A549 (cell line): ENCODE measurements at regions not wholly inside any gene's neighbourhood (a gene's known extent, or its start where the extent isn't known, plus 50 kb on each side); places are given as distances from the start of the nearest gene placed in this dataset.

ENCODE experiments used
- ATAC-seq, 2 experiments: fragments of 200-7000 bp in 1 of 2; fragments of >200 bp in 1 of 2; cut with Nextera tagmentation in 1 of 2; cut with Tn5 transposase in 1 of 2; 3 replicates each; pipeline versions ENCODE4 v1.8.0 to v1.9.1; 2018 to 2020; ENCODE audit warnings: mild to moderate bottlenecking in 1 of 2, moderate library complexity in 1 of 2
- CTCF ChIA-PET: fragments of 300-600 bp; sonication (Branson Sonifier 250); formaldehyde crosslinking; extraction: SDS; loops from one replicate; lab custom pipeline; 2021; ENCODE audit warnings: antibody characterized with exemption, inconsistent platforms; lab: Yijun Ruan, JAX
- POLR2A ChIA-PET: fragments of 350-600 bp; formaldehyde crosslinking; extraction: SDS; loops from one replicate; lab custom pipeline; 2021; ENCODE audit warnings: antibody characterized with exemption, inconsistent platforms; lab: Yijun Ruan, JAX
- DNase-seq, 2 experiments: peaks; one replicate each; pipeline versions ENCODE4 v3.0.0 to v3.0.0-alpha.2; 2011 to 2016; ENCODE audit warnings: low read depth in 1 of 2, low spot score in 1 of 2
- FAIRE-seq: peaks from 2 replicates; lab custom pipeline; 2011; peaks lifted over from hg19 to GRCh38; lab: Jason Lieb, UNC
- H3K27ac ChIP-seq, 2 experiments: fragments of >200 bp; sonication (Bioruptor Twin); formaldehyde crosslinking; 3 replicates each; pipeline ENCODE4 v1.5.1; 2016 to 2017
- H3K4me1 ChIP-seq: fragments of >200 bp; sonication (Bioruptor Twin); formaldehyde crosslinking; 3 replicates; pipeline ENCODE4 v1.6.1; 2016
- H3K4me2 ChIP-seq: fragments of >200 bp; sonication (Bioruptor Twin); formaldehyde crosslinking; 3 replicates; pipeline ENCODE4 v1.6.1; 2016
- H3K4me3 ChIP-seq: fragments of >200 bp; sonication (Bioruptor Twin); formaldehyde crosslinking; 3 replicates; pipeline ENCODE4 v1.5.1; 2016
- H3K9me3 ChIP-seq: fragments of >200 bp; sonication (Bioruptor Twin); formaldehyde crosslinking; 3 replicates; pipeline ENCODE4 v1.6.1; 2016
- BHLHE40 ChIP-seq: IDR thresholded peaks from 2 replicates; pipeline ENCODE4 v1.6.1; 2012; ENCODE audit warnings: low read depth, low read length, inconsistent platforms
- CBX2 ChIP-seq: fragments of 200-600 bp; sonication (generic); IDR thresholded peaks from 2 replicates; pipeline ENCODE4 v1.6.1; 2016; ENCODE audit warnings: low read depth, mild to moderate bottlenecking, borderline replicate concordance
- CBX8 ChIP-seq: fragments of 200-600 bp; sonication (generic); IDR thresholded peaks from 2 replicates; pipeline ENCODE4 v1.6.1; 2016
- CEBPB ChIP-seq, 2 experiments: fragments of >200 bp in 1 of 2; sonication (Bioruptor Twin) in 1 of 2; formaldehyde crosslinking in 1 of 2; IDR thresholded peaks; 2 replicates each; pipeline ENCODE4 v1.6.1; 2012 to 2016
- CHD4 ChIP-seq: fragments of 200-600 bp; sonication (generic); IDR thresholded peaks from 2 replicates; pipeline ENCODE4 v1.6.1; 2016; ENCODE audit warnings: antibody characterized with exemption, mild to moderate bottlenecking, borderline replicate concordance
- EP300 ChIP-seq, 2 experiments: fragments of >200 bp; sonication (Bioruptor Twin); formaldehyde crosslinking; IDR thresholded peaks; 2 replicates in 1 of 2; 3 replicates in 1 of 2; pipeline ENCODE4 v1.6.1; 2016 to 2017
- FOSL2 ChIP-seq, 2 experiments: fragments of 450-650 bp in 1 of 2; fragments of >200 bp in 1 of 2; sonication (Bioruptor Twin) in 1 of 2; formaldehyde crosslinking; IDR thresholded peaks; 2 replicates each; pipeline versions ENCODE4 v1.5.0 to v1.6.1; 2016 to 2020; ENCODE audit warnings: mild to moderate bottlenecking in 1 of 2, moderate library complexity in 1 of 2
- GATA3 ChIP-seq: IDR thresholded peaks from 2 replicates; pipeline ENCODE4 v1.6.1; 2012; ENCODE audit warnings: borderline replicate concordance
- HES2 ChIP-seq: fragments of >200 bp; sonication (Bioruptor Twin); formaldehyde crosslinking; IDR thresholded peaks from 2 replicates; pipeline ENCODE4 v1.6.1; 2016
- HMGXB4 ChIP-seq: fragments of 250-450 bp; sonication (Bioruptor Pico); IDR thresholded peaks from 2 replicates; pipeline ENCODE4 v1.5.0; 2021; ENCODE audit warnings: mild to moderate bottlenecking, moderate library complexity, borderline replicate concordance
- HOXA7 ChIP-seq: fragments of 250-450 bp; sonication (Bioruptor Pico); IDR thresholded peaks from 2 replicates; pipeline ENCODE4 v1.5.0; 2020; ENCODE audit warnings: mild to moderate bottlenecking, moderate library complexity
- HOXB5 ChIP-seq: fragments of 250-450 bp; sonication (Bioruptor Pico); IDR thresholded peaks from 2 replicates; pipeline ENCODE4 v1.5.0; 2020; ENCODE audit warnings: mild to moderate bottlenecking, moderate library complexity
- JUN ChIP-seq, 2 experiments: fragments of >200 bp; sonication (Bioruptor Twin); formaldehyde crosslinking; IDR thresholded peaks; 2 replicates in 1 of 2; 3 replicates in 1 of 2; pipeline ENCODE4 v1.6.1; 2016 to 2017
- KDM5A ChIP-seq: fragments of 200-600 bp; sonication (generic); IDR thresholded peaks from 2 replicates; pipeline ENCODE4 v1.6.1; 2016; ENCODE audit warnings: antibody characterized with exemption, mild to moderate bottlenecking
- MYC ChIP-seq: IDR thresholded peaks from 2 replicates; pipeline ENCODE4 v1.6.1; 2012; ENCODE audit warnings: mild to moderate bottlenecking, inconsistent platforms, low read length, improper control_type of control experiment, borderline replicate concordance
- PBX3 ChIP-seq: IDR thresholded peaks from 2 replicates; pipeline ENCODE4 v1.6.1; 2012
- PHF8 ChIP-seq: fragments of 200-600 bp; sonication (generic); IDR thresholded peaks from 2 replicates; pipeline ENCODE4 v1.6.1; 2016; ENCODE audit warnings: low read depth, mild to moderate bottlenecking, antibody characterized with exemption, moderate library complexity, borderline replicate concordance
- POLR2A ChIP-seq: IDR thresholded peaks from 2 replicates; pipeline ENCODE4 v1.6.1; 2012; ENCODE audit warnings: mild to moderate bottlenecking, low read length
- POLR2AphosphoS2 ChIP-seq: conservative IDR thresholded peaks from 2 replicates; pipeline ENCODE4 v1.6.1; 2012; ENCODE audit warnings: low read length, improper control_type of control experiment, inconsistent platforms
- RAD21 ChIP-seq, 2 experiments: fragments of >200 bp in 1 of 2; sonication (Bioruptor Twin) in 1 of 2; formaldehyde crosslinking in 1 of 2; IDR thresholded peaks in 1 of 2; conservative IDR thresholded peaks in 1 of 2; 2 replicates in 1 of 2; 3 replicates in 1 of 2; pipeline ENCODE4 v1.6.1; 2012 to 2018; ENCODE audit warnings: inconsistent platforms in 1 of 2
- REST ChIP-seq: fragments of 200-600 bp; sonication (generic); IDR thresholded peaks from 2 replicates; pipeline ENCODE4 v1.6.1; 2016; ENCODE audit warnings: antibody characterized with exemption, mild to moderate bottlenecking, moderate library complexity
- SMC3 ChIP-seq: fragments of >200 bp; sonication (Bioruptor Twin); formaldehyde crosslinking; IDR thresholded peaks from 3 replicates; pipeline ENCODE4 v1.6.1; 2018; ENCODE audit warnings: inconsistent platforms
- ZFP36 ChIP-seq: fragments of 450-650 bp; IDR thresholded peaks from 2 replicates; pipeline ENCODE4 v1.6.1; 2014; ENCODE audit warnings: borderline replicate concordance; ENCODE audit not compliant: partially characterized antibody
- ZSCAN20 ChIP-seq: fragments of 250-450 bp; sonication (Bioruptor Pico); IDR thresholded peaks from 2 replicates; pipeline ENCODE4 v1.8.0; 2022; ENCODE audit warnings: mild to moderate bottlenecking, moderate library complexity
- WGBS: methylation state at CpG from one replicate; pipeline ENCODE4 v1.1.6; 2017; ENCODE audit errors: missing lambda C conversion rate; 5-methylcytosine and 5-hydroxymethylcytosine counted together

GRCh38 chr13:61734683-61735082 is 319.0 kb upstream of the PCDH20 start:
- no peak overlapping the region for H3K4me2 ChIP-seq
- no peaks in the 10 kb centered on the region for H3K4me1 ChIP-seq
- ATAC-seq (no peak), FAIRE-seq (no peak), DNase-seq (no peak)
- no peak overlapping the region for H3K27ac ChIP-seq
- 5% methylated on average over 1 of the region's 1 CpG for WGBS
- ChIA-PET CTCF (no interaction called here), POLR2A (no interaction called here)
- no peak for TF ChIP-seq PBX3
- TF ChIP-seq CBX8, result no peak
- TF ChIP-seq CBX2, result no peak
- no peak for TF ChIP-seq EP300 (IDR thresholded peaks at IDR 0.05)
- no peak for TF ChIP-seq HOXB5 (CRISPR knock-in tag)
- no peak for TF ChIP-seq HOXA7
- no peak for TF ChIP-seq BHLHE40
- TF ChIP-seq HMGXB4 (CRISPR knock-in tag), result no peak
- TF ChIP-seq POLR2AphosphoS2, result no peak
- TF ChIP-seq HES2, result no peak
- H3K9me3 ChIP-seq, result no peaks in the 10 kb centered on the region
- H3K4me3 ChIP-seq, result no peak overlapping the region

- FAIRE-seq (no peak), ATAC-seq (no peak), DNase-seq (no peak)
- H3K4me3 ChIP-seq, result no peak overlapping the region
- ChIA-PET POLR2A (no interaction called here), CTCF (no interaction called here)
- TF ChIP-seq CHD4, result no peak
- no peak for TF ChIP-seq KDM5A
- no peaks in the 10 kb centered on the region for H3K9me3 ChIP-seq
- no peaks in the 10 kb centered on the region for H3K4me1 ChIP-seq
- WGBS, result 75% methylated on average over 1 of the region's 1 CpG
- H3K4me2 ChIP-seq, result no peak overlapping the region
- H3K27ac ChIP-seq, result no peak overlapping the region
These were observed 312.8 kb upstream of the PCDH20 start for GRCh38 chr13:61728471-61728870.

- FAIRE-seq, result no peak
- H3K27ac ChIP-seq, result no peak overlapping the region
- CTCF ChIA-PET, result no interaction called here
- TF ChIP-seq ZSCAN20 (no peak), BHLHE40 (no peak), ZFP36 (no peak), GATA3 (no peak), CEBPB (IDR thresholded peaks at IDR 0.05) (no peak), PHF8 (no peak), JUN (IDR thresholded peaks at IDR 0.05) (no peak), REST (no peak), PBX3 (no peak), HMGXB4 (CRISPR knock-in tag) (no peak), FOSL2 (IDR thresholded peaks at IDR 0.05) (no peak), FOSL2 (CRISPR knock-in tag; IDR thresholded peaks at IDR 0.05) (no peak), RAD21 (conservative IDR thresholded peaks at IDR 0.05 in 1 of 2, IDR thresholded peaks at IDR 0.05 in 1 of 2) (no peak), POLR2A (no peak), HES2 (no peak), HOXB5 (CRISPR knock-in tag) (no peak), MYC (no peak), SMC3 (no peak)
These were observed 312.1 kb upstream of the PCDH20 start for GRCh38 chr13:61727767-61728166.

More at GRCh38 chr13:61727767-61728166, 312.1 kb upstream of the PCDH20 start:
- Histone ChIP-seq H3K4me1 (no peaks in the 10 kb centered on the region), H3K4me3 (no peak overlapping the region), H3K4me2 (no peak overlapping the region), H3K9me3 (no peaks in the 10 kb centered on the region)
- WGBS, result 11% methylated on average over 2 of the region's 2 CpGs
- ATAC-seq, result no peak
- no peak for DNase-seq
- POLR2A ChIA-PET, result no interaction called here
